ENCODE measurements at regions not wholly inside any gene's neighbourhood (a gene's known extent, or its start where the extent isn't known, plus 50 kb on each side); places are given as distances from the start of the nearest gene placed in this dataset.
"Not testable (repeated sequence)": the region's sequence is repeated elsewhere in the genome, so short reads cannot be mapped to it uniquely, and the experiment has no call there.

DNA sequence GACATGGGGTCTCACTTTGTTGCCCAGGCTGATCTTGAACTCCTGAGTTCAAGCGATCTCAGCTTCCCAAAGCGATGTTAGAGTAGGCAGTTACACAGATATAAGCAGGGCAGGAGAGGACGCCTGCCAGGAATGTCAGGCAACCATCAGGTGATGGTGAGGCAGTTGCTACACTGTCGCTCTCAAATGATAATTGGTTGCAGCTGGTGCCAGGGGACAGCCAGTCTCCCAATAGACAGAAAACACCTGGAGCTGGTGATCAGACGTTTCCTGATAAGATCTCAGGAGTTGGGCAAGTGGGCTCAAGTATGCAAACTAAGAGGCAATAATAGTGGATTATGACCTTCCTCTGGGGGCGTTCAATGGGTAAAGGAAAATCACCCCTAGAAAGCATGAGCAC lies 163.1 kb upstream of the RGPD4 start:
- no peak for DNase-seq

DNA sequence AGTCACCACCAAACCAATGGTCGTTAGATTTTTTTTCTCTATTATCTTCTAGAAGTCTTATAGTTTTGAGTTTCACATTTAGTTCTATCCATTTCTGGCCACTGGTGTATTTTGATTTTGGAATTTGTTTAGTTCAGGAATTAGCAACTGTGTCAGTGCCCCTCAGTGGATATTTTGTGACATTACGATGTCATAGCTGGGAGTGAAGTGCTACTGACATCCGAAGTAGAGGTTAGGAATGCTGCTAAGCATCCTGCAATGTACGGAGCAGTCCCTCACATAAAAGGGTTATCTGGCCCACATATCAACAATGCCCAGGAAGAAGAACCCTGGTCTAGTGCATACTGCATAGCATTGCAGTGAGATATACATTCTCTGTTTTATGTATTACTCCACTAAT lies 157.4 kb upstream of the RGPD4 start:
- no peak for DNase-seq

DNA sequence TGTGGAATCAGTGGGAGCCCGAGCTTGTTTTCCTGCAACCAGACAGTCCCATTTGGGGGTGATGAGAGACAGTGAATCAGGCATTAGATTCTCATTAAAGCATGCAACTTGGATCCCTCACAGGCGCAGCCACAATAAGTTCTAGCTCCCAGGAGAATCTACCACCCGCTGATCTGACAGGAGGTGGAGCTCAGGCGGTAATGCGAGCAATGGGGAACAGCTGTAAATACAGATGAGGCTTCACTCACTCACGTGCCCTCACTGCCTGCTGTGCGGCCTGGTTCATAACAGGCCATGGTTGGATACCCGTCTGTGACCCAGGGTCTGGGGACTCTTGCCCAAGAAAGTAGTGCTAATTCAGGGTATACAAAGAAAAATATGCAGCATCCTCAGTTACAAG lies 144.8 kb upstream of the RGPD4 start:
- no peak for DNase-seq

DNA sequence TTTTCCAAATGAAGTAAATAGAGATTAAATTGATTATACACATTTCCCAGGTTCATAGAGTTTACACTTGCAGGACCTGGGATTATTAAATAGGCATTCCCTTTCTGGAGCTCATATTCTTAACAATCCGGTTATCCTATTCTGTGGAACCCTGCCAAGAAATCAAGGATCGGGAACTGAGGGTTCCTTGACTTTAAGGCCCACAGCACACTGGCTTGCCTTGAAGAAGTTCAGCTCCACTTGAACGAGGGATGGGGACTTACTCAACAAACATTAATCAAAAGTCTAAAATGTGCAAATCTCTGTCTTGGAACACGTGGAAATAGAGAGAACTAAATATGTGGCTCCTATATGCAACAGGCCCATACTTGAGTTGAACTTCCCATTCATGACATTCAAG lies 142.3 kb upstream of the RGPD4 start:
- DNase-seq: no peak

DNA sequence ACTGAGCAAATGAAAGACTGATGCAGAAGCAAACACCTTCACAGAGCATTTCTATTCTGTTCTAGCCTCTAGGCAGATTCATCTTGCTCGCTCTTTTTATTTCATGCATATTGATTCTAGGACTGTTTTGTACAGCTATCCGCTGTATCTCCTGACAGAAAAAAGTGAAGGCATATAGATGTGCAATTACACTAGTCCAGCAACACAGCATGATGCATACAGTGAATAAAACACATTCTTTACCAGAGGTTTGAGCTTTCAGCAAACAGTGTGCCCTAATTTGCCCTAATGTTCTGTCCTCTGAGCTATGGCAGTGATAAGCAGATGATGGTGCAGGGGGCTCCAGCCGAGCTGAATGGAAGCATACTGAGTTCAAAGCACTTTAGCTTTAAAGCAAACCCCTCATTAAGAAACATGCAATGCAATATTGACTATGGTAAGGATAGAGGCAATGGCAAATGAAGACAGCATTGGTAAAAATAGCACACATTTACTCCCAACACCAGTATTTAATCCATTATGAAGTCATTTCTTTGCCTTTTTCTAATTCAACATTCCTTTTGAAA lies 141.2 kb upstream of the RGPD4 start:
- DNase-seq: no peak

DNA sequence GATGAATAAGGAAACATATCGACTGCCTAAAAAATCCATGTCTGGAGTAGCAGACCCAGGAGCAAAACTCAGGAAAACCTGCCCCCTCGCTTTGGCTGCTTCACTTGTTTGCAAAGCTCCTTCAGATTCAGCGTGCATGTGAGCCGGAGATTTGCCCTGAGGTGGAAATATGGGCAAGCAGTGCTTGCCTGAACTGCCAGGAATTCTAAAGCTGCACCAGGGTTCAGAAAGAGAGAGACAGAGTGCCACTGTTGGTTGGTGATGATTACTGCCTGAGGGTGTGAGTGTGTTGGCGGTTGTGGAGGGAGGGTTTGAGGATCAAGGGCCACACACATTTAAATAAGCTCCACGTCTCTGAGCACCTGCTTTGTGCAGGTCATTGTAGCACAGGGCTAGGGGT lies 139.6 kb upstream of the RGPD4 start:
- no peak for DNase-seq

DNA sequence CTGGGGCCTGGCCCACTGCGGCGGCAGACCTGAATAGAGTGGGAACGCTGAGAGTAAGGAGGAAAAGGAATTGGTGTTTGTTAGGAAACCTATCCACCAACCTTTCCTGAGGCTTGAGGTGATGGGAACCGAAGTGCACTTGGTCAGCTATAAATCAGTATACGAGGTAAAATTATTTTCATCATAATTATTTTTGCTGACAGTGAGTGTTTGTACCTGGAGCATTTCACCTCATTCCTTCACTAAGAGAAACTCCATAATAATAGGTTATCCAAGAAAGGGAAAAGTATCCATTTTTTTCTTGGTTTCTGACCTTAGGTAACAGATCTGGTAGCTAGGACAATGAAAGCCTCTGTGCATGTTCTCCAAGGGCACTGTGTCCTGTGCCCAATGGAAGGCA lies 138.6 kb upstream of the RGPD4 start:
- DNase-seq: no peak

DNA sequence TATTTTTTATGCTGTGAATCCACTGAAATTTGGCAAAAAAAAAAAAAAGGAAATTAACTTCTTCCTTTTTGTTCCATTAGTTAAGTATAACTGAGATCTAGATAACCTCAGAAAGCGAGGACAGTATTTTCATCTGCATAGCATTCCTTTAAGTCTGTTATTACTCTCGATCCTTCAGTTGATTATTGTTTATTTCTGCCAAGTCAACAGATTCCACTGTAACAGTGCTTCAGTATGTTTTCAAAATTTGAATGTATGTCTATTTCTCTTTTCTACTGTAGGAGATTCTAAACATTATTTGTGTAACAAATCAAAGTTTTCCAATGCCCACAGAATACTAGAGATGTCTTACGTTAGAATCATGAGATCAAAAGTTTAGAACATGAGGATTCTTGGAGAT lies 133.1 kb upstream of the RGPD4 start:
- DNase-seq: no peak

DNA sequence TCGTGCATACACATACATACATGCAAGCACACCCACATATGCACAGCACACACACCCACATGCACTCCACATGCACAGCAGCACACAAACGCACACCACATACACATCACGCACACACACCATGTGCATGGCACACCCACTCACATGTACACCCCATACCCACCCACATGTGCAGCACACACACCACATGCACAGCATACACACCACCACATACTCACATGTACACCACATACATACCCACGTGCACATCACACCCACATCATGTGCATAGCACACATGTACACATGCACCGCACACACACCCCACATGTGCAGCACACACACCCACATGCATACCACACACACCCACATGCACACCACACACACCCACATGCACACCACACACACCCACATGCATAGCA lies 132.0 kb upstream of the RGPD4 start:
- no peak for DNase-seq

DNA sequence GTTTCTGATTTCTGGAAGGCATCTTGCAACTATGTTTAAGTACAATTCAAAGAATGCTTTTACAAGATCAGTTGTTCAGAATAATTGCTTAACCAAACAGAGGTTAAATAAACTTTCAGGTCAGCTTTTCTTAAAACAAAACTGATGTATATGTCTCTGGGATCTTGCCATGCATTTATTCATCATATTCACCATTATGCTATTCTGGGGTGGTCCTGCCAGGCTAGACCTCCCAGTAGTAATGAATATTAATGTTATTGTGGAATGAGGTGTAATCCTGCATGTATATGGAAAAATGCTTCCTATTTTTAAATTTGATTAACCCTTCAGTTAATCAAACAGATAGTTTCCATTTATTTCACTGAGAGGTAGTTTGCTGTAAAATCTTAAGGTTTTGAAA lies 129.3 kb upstream of the RGPD4 start:
- no peak for DNase-seq

DNA sequence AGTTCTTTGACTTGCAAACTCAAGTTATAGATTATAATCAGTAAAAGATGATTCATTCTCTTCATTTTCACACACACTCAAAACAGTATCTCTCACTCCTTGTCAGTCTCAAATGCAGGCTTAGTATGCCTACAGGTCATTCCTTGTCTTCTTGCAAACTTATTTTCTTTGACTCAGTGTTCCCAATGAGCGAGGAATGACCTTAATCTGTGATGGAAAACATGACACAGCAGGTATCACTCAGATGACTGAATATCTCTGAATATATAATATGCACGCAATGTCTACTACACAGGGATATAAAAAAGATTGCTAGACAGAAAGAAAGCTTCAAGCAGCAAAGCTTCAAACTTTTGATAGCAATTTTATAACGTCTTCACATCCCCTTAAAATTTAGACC lies 127.8 kb upstream of the RGPD4 start:
- DNase-seq: no peak

DNA sequence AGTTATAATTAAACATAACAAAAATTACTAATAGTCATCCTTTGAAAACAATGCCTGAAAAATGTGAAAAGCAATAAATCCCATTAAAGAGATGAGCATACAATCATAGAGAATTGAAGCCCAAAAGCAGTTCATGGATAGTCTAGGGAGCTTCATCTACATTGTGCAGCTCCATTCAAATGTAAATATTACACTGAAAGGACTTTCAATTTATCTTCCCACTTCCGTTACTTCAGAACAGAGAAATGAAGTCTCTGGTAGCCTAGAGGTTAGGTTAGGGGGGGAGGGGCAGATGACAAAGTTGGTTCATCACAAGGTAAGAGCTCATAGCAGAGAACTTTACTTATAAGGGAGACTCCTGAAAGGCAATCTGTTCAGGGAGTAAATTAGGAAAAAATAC lies 126.6 kb upstream of the RGPD4 start:
- no peak for DNase-seq

DNA sequence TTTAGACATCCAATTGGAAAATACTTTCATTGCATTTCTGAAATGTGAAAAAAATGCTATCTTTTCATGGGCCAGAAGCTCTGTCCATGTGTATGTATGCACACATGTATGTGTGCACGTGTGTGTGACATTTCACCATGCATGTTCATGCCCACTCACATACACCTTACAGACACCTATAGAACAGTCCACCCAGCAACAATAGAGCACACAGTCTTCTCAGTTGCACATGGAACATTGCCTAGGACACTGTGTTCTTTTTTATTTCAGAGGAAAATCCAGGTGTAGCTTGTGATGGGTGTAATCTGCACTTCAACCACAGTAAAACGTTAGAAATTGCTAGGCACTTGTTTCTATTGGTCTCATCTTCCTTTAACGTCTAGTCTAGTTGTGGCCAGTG lies 114.8 kb upstream of the RGPD4 start:
- no peak for DNase-seq

DNA sequence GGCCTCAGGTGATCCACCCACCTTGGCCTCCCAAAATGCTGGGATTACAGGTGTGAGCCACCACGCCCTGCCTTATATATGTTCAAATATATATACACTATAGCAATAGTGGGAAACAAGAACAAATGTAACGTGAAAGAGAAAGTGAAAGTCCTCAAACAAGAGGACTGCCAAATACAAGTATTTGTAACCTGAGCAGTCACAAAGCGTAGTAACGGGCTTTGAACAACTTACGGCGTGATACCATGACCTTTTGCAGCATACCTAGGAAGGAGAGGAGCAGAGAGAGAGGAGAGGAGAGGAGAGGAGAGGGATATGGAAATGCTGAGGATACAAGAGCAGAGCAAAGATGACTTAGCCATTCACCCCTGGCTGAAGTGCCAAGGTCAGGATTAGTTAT lies 113.8 kb upstream of the RGPD4 start:
- DNase-seq: no peak

DNA sequence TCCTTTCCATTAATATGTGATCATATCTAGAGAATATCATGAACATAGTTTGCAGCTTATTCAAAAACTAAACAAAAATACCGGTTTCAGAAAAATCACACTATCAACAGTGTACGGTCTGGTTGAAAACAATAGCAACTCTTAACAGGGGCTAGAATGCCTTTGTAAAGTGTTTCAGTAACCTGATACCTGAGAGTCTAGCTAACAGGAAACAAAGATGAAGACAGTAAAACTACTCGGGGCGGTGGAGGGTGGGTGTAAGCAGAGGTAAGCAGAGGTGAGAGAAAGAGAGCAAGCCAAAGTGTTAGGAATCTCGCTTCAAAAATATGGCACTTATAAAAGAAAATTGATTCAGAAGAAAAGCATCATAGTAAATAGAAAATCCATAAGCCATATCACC lies 109.0 kb upstream of the RGPD4 start:
- no peak for DNase-seq

DNA sequence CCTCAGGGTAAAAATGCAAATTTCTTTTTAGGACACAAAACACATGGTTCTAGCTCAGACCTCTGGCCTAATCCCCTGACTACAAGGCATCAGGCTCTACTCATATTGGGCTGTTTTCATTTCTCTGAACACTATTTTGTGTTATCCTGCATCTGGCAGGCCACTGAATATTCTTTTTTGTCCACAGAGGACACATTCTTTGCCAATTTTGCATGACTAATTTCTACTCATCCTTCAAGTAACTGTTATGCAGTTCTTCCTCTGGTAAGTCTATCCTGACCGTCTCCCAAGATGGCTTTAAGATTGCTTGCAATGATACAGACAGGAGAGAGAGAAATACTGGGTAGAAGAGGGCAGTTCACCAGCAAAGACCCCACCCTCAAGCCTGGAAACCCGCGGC lies 107.6 kb upstream of the RGPD4 start:
- DNase-seq: no peak

DNA sequence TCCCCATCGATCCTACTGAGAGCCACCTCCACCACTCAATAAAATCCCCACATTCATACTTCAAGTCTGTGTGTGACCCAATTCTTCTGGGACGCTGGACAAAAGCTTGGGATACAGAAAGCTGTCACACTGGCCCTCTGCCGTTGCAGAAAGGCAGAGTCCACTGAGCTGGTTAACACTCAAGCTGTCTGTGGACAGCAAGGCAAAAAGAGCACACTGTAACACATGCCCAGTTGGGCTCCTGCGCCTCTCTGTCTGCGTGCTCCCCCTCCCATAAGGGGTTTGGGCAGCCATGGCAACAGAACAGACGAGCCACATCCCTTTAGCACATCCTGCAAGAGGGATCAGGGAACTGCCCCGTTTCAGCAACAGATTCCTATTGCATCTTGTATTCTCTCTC lies 106.9 kb upstream of the RGPD4 start:
- DNase-seq: no peak

DNA sequence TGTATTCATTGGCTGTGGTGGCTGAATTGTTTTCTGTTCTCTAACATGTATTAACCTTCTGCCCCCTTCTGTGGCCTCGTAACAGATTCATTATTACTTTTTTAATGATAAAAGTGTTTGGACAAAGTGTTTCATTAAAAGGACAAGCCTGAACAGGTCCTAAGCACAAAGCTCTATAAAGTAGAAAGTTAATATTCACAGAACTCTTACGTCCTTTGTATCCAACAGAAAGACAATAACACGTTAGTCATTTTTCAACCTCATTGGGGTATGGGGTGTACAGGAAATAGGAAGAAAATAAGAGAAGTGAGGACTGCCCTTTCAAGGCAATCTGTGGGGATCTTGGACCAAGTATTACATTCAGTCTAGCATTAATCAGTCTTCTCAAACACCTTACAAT lies 105.5 kb upstream of the RGPD4 start:
- no peak for DNase-seq

DNA sequence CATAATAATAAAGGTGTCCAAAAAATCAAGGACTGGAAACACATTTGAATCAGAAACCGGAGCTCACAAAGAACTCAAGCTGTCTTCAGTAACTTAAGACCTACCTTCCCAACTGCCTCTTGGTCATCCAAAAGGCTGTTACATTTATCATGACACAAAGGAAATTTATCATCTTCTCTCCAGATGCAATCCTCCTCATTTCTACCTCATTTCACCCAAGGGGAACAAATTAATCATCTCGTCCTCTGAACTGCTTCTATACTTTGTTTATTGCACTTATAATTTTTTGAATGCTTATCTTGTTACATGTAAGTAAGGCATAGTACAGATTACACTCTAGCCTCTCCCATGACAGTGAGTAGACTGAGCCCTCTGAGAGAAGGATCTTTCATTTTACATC lies 105.1 kb upstream of the RGPD4 start:
- no peak for DNase-seq

DNA sequence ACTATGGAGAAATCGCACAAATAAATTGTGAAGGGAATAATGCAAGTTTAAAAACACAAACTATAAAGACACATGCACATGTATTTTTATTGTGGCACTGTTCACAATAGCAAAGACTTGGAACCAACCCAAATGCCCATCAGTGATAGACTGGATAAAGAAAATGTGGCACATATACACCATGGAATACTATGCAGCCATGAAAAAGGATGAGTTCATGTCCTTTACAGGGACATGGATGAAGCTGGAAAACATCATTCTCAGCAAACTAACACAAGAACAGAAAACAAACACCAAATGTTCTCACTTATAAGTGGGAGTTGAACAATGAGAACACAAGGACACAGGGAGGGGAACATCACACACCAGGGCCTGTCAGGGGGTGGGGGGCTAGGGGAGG lies 100.9 kb upstream of the RGPD4 start:
- DNase-seq: not testable (repeated sequence)

DNA sequence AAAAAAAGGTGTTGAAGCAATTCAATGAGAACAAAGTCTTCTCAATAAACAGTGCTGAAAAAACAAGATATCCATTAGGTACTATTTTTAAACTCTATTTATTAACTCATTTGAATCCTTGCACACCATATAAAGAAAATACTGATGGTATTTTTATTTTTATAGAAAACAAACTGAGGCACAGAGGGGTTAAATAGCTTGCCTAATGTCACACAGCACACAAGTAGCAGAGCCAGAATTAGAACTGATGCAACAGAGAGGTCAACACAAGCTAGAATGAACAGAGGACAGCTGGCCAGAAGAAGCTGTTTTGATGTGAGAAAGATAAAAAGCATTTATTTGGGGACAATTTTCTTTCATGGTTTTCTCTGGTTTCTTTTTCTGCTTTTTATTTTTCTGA lies 99.4 kb upstream of the RGPD4 start:
- no peak for DNase-seq

DNA sequence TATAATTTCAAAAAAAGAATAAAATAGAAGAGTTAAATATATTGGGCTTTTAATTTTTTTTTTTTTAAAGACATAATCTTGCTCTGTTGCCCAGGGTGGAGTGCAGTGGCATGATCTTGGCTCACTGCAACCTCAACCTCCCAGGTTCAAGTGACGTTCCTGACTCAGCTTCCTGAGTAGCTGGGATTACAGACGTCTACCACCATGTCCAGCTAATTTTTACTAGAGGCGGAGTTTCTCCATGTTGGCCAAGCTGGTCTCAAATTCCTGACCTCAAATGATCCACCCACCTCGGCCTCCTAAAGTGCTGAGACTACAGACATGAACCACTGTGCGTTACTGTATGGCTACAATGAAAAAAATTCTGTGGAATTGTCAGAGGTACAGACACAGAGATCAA lies 98.1 kb upstream of the RGPD4 start:
- no peak for DNase-seq

DNA sequence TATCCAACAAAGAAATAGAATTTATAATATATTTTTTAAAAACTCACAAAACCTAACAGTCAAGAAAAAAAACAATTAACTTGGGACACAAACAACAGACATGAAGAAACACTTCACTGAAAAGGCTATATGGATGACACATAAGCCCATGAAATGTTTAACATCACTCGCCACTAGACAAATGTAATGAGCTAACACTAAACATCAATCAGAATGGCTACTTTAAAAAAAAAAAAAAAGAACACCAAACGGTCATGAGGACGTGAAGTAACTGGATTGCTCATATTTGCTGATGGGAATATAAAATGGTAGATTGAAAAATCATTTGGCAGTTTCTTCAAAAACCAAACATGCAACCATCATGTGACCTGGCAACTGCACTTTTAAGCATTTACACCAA lies 97.3 kb upstream of the RGPD4 start:
- no peak for DNase-seq

DNA sequence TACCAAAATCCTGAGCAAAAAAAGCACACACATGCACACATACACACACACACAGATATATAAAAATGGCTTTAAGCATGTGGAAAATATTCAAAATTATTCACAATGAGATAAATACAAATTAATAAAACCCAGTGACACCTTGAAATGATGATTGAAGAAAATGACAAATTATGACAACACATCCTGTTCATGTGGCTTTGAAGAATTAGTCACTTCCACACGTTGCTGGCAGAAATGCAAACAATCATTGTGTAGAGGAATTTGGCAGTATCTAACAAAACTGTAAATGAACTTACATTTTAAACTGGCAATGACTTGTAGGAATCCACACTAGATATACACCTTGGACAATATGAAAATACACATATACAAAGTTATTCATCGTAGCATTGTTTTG lies 95.8 kb upstream of the RGPD4 start:
- no peak for DNase-seq

DNA sequence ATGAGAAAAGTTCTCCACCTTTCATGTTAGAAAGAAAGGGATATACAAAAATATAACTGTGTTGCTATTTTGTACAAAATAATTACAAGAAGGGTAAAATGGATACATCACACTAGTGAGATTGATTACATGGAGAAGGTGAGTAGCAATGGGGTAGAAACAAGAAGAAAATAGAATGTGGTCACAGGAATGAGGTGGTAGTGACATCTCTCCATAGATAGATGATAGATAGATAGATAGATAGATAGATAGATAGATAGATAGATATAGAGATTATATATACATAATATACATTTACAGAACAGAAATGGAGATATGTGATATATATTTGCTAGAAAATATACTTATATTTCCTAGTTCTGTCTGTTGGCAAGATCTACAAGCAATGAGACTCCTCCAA lies 95.3 kb upstream of the RGPD4 start:
- DNase-seq: no peak

DNA sequence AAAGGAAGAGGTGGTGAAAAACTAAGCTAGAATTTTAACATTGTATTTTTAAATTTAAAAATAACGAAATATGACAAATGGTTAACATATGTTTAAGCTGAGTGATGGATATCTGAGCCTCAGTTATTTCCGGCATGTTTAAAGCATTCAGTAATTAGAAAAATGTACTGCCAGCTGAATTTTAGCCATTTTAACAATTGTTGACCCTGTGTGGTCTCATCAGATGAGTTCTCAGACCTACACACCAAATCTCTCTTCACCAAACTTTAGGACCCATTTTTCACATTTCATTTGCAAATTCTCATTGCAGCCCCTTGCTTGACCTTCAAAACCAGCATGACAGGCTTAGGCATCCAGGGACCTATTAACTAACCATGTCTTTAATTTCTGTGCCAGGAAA lies 91.5 kb upstream of the RGPD4 start:
- DNase-seq: no peak
